IPS DF 19.7 (cell line): ENCODE measurements at regions not wholly inside any gene's neighbourhood (a gene's known extent, or its start where the extent isn't known, plus 50 kb on each side); places are given as distances from the start of the nearest gene placed in this dataset.

Experiments used
- DNase-seq: peaks from one replicate; pipeline ENCODE4 v3.0.0-alpha.2; 2013; ENCODE audit warnings: low read depth, low spot score

GRCh38 chr18:21162786-21163185, 51.2 kb upstream of the ROCK1 start:
- no peak for DNase-seq

- DNase-seq, result no peak
Observed at GRCh38 chr18:21163647-21164547, 52.3 kb upstream of the ROCK1 start.

GRCh38 chr18:21164548-21165095, 53.0 kb upstream of the ROCK1 start:
- DNase-seq, result no peak

- DNase-seq, result peak; percentile 86
Observed at GRCh38 chr18:21167641-21168377, 56.2 kb upstream of the ROCK1 start.

- DNase-seq, result no peak
Observed at GRCh38 chr18:21168880-21169279, 57.3 kb upstream of the ROCK1 start.

- no peak for DNase-seq
Observed at GRCh38 chr18:21177822-21178221, 64.2 kb upstream of the GREB1L start.

GRCh38 chr18:21179590-21180220, 62.3 kb upstream of the GREB1L start:
- DNase-seq, result peak; percentile 28

- no peak for DNase-seq
Observed at GRCh38 chr18:21180588-21180987, 61.4 kb upstream of the GREB1L start.

- no peak for DNase-seq
Observed at GRCh38 chr18:21181766-21182165, 60.3 kb upstream of the GREB1L start.

GRCh38 chr18:21183670-21184069, 58.4 kb upstream of the GREB1L start:
- DNase-seq, result no peak

GRCh38 chr18:21184396-21184996, 57.5 kb upstream of the GREB1L start:
- DNase-seq, result no peak

- no peak for DNase-seq
Observed at GRCh38 chr18:21187886-21188285, 54.1 kb upstream of the GREB1L start.

GRCh38 chr18:21191596-21192307, 50.3 kb upstream of the GREB1L start:
- DNase-seq, result peak; percentile 7
